PC-3 (cell line): ENCODE measurements at regions not wholly inside any gene's neighbourhood (a gene's known extent, or its start where the extent isn't known, plus 50 kb on each side); places are given as distances from the start of the nearest gene placed in this dataset.
A peak's percentile ranks its signal among the peaks of the same experiment; 100 is the strongest.

ENCODE experiments used
- ATAC-seq: fragments of 200-7000 bp; cut with Tn5 transposase; 2 replicates; pipeline ENCODE4 v1.9.1; 2020; ENCODE audit warnings: mild to moderate bottlenecking, moderate library complexity
- BruUV-seq: library from RNA; stranded (reverse); fragments of 400-500 nt; replicated peaks from 2 replicates; lab custom pipeline; 2021; lab: Mats Ljungman, UMichigan
- CTCF ChIA-PET: fragments of 300-600 bp; sonication (Branson Sonifier 250); formaldehyde crosslinking; loops from one replicate; lab custom pipeline; 2022; ENCODE audit warnings: antibody characterized with exemption; lab: Charles Lee
- POLR2A ChIA-PET: fragments of 300-600 bp; sonication (Branson Sonifier 250); formaldehyde crosslinking; loops from one replicate; lab custom pipeline; 2022; ENCODE audit warnings: antibody characterized with exemption; ENCODE audit not compliant: unreplicated experiment; lab: Charles Lee
- DNase-seq: peaks from one replicate; pipeline ENCODE4 v3.0.0-alpha.2; 2015
- H2AFZ ChIP-seq: fragments of 300-600 bp; sonication (generic); 2 replicates; pipeline ENCODE4 v1.6.0; 2016; ENCODE audit warnings: antibody characterized with exemption, low read length
- H3F3A ChIP-seq: fragments of 300-600 bp; sonication (generic); one replicate; pipeline ENCODE4 v1.6.0; 2017; ENCODE audit warnings: antibody characterized with exemption, low read length, control low read depth, mild to moderate bottlenecking; ENCODE audit not compliant: unreplicated experiment
- H3K27ac ChIP-seq: fragments of 300-600 bp; sonication (generic); 2 replicates; pipeline ENCODE4 v1.5.1; 2016; ENCODE audit warnings: mild to moderate bottlenecking, low read length
- H3K27me3 ChIP-seq: fragments of 300-600 bp; sonication (generic); 2 replicates; pipeline ENCODE4 v1.6.1; 2016; ENCODE audit warnings: low read length, mixed read lengths
- H3K36me3 ChIP-seq: fragments of 300-600 bp; sonication (generic); 2 replicates; pipeline ENCODE4 v1.6.1; 2016; ENCODE audit warnings: low read depth, mixed run types, low read length, mixed read lengths
- H3K4me1 ChIP-seq: fragments of 300-600 bp; sonication (generic); 2 replicates; pipeline ENCODE4 v1.5.1; 2016; ENCODE audit warnings: low read length; ENCODE audit not compliant: insufficient read depth
- H3K4me2 ChIP-seq: fragments of 300-600 bp; sonication (generic); 2 replicates; pipeline ENCODE4 v1.6.0; 2016; ENCODE audit warnings: low read length
- H3K4me3 ChIP-seq: fragments of 300-600 bp; sonication (generic); 2 replicates; pipeline ENCODE4 v1.5.1; 2016; ENCODE audit warnings: mild to moderate bottlenecking, low read length, mixed read lengths
- H3K79me2 ChIP-seq: fragments of 300-600 bp; sonication (generic); 2 replicates; pipeline ENCODE4 v1.6.1; 2017; ENCODE audit warnings: low read length, mixed read lengths
- H3K9ac ChIP-seq: fragments of 300-600 bp; sonication (generic); 2 replicates; pipeline ENCODE4 v1.6.0; 2016; ENCODE audit warnings: mild to moderate bottlenecking, low read length
- H3K9me2 ChIP-seq: fragments of 300-600 bp; sonication (generic); replicated peaks from 2 replicates; pipeline ENCODE4 v1.6.1; 2016; ENCODE audit warnings: mixed run types, low read length, mixed read lengths
- H3K9me3 ChIP-seq: fragments of 300-600 bp; sonication (generic); 2 replicates; pipeline ENCODE4 v1.6.1; 2016; ENCODE audit warnings: low read length, mixed read lengths
- H4K20me1 ChIP-seq: fragments of 300-600 bp; sonication (generic); 2 replicates; pipeline ENCODE4 v1.6.1; 2016; ENCODE audit warnings: low read length, mixed read lengths
- EZH2 ChIP-seq: fragments of 300-600 bp; sonication (generic); IDR thresholded peaks from one replicate; pipeline ENCODE4 v1.6.1; 2017; ENCODE audit warnings: antibody characterized with exemption, mild to moderate bottlenecking, low read length; ENCODE audit not compliant: unreplicated experiment
- EZH2phosphoT487 ChIP-seq: fragments of 300-600 bp; sonication (generic); IDR thresholded peaks from 2 replicates; pipeline ENCODE4 v1.6.1; 2018; ENCODE audit warnings: mild to moderate bottlenecking, antibody characterized with exemption, low read length, borderline replicate concordance
- intact Hi-C: fragments of 100-400 bp; cut with micrococcal nuclease; formaldehyde crosslinking; loops from 2 replicates; pipeline ENCODE4 v1.9.0; 2023
- TF ChIP-seq, protein P1 (sequence below): fragments of 300-600 bp; sonication (generic); conservative IDR thresholded peaks from 2 replicates; pipeline ENCODE4 v1.5.1; 2017; ENCODE audit warnings: antibody characterized with exemption, low read depth, mild to moderate bottlenecking, low read length

DNA sequence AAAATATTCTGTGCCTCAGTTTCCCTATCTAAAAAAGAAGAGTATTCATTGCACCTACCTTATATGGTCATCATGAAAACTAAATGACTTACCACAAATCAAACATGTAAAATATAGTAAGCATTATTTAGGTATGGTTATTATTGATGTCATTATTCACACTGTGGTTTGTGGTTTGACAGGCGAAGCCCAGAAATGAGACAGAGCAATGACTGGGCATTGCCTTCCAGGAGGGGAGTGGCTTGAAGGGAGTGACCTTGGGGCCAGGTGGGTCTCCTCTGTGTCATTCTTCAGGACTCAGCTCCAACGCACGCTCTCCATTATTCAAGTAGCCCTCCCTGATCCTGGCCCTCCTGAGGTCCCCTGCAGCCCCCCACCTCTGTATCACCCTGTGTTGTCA, 133.7 kb downstream of the DMRTA2 start:
- BruUV-seq: no TSS peak
- Histone ChIP-seq H3K4me2 (no peak overlapping the region), H3K9ac (no peak overlapping the region), H3K27me3 (no peaks in the 10 kb centered on the region), H3K4me3 (no peak overlapping the region), H3K36me3 (no peaks in the 10 kb centered on the region), H3K9me3 (no peaks in the 10 kb centered on the region), H3K4me1 (no peaks in the 10 kb centered on the region), H3F3A (no peaks in the 10 kb centered on the region), H3K27ac (no peak overlapping the region), H4K20me1 (no peaks in the 10 kb centered on the region), H3K79me2 (no peaks in the 10 kb centered on the region), H3K9me2 (no peaks in the 10 kb centered on the region), H2AFZ (no peak overlapping the region)
- intact Hi-C loops: no loop called here
- TF ChIP-seq EZH2phosphoT487: no peak
- TF ChIP-seq EZH2: no peak
- TF ChIP-seq, protein P1, sequence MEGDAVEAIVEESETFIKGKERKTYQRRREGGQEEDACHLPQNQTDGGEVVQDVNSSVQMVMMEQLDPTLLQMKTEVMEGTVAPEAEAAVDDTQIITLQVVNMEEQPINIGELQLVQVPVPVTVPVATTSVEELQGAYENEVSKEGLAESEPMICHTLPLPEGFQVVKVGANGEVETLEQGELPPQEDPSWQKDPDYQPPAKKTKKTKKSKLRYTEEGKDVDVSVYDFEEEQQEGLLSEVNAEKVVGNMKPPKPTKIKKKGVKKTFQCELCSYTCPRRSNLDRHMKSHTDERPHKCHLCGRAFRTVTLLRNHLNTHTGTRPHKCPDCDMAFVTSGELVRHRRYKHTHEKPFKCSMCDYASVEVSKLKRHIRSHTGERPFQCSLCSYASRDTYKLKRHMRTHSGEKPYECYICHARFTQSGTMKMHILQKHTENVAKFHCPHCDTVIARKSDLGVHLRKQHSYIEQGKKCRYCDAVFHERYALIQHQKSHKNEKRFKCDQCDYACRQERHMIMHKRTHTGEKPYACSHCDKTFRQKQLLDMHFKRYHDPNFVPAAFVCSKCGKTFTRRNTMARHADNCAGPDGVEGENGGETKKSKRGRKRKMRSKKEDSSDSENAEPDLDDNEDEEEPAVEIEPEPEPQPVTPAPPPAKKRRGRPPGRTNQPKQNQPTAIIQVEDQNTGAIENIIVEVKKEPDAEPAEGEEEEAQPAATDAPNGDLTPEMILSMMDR: no peak
- ChIA-PET POLR2A (no interaction called here), CTCF (no interaction called here)
- DNase-seq (no peak), ATAC-seq (no peak)

DNA sequence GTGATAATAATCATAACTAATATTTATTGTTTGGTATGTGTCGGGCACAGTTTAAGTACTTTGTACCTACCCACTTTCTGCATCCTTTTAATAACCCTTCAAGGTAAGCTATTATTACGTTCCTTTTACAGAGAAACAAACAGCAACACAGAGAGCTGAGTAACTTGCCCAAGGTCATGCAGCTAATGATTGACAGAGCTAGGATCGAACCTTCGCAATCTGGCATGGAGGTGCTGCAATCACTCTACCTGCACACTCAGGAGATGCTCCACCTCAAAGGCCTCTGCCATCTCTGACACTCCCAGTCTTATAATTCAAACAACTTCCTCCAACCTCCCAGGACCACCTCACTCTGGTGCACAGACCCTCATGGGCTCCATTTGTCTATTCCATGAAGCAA, 137.2 kb downstream of the DMRTA2 start:
- ATAC-seq: no peak
- H3K4me2 ChIP-seq: no peak overlapping the region
- no peak for DNase-seq
- no peaks in the 10 kb centered on the region for H3K36me3 ChIP-seq
- no peaks in the 10 kb centered on the region for H3K79me2 ChIP-seq
- no peak overlapping the region for H3K4me3 ChIP-seq
- H2AFZ ChIP-seq: no peak overlapping the region
- H3K9ac ChIP-seq: no peak overlapping the region
- intact Hi-C loops: no loop called here
- H3K4me1 ChIP-seq: no peaks in the 10 kb centered on the region
- ChIA-PET POLR2A (interaction anchor here (0.6 kb wide), 1 partner anchor 49 kb away, joined by 4 read pairs; no protein-coding TSS in a partner anchor), CTCF (no interaction called here)
- no peaks in the 10 kb centered on the region for H3K9me3 ChIP-seq
- no peaks in the 10 kb centered on the region for H3K9me2 ChIP-seq
- H4K20me1 ChIP-seq: no peaks in the 10 kb centered on the region
- TF ChIP-seq, protein P1: no peak
- TF ChIP-seq EZH2 (no peak), EZH2phosphoT487 (no peak)
- H3K27ac ChIP-seq: no peak overlapping the region
- no peaks in the 10 kb centered on the region for H3K27me3 ChIP-seq
- BruUV-seq: no TSS peak
- H3F3A ChIP-seq: no peaks in the 10 kb centered on the region

DNA sequence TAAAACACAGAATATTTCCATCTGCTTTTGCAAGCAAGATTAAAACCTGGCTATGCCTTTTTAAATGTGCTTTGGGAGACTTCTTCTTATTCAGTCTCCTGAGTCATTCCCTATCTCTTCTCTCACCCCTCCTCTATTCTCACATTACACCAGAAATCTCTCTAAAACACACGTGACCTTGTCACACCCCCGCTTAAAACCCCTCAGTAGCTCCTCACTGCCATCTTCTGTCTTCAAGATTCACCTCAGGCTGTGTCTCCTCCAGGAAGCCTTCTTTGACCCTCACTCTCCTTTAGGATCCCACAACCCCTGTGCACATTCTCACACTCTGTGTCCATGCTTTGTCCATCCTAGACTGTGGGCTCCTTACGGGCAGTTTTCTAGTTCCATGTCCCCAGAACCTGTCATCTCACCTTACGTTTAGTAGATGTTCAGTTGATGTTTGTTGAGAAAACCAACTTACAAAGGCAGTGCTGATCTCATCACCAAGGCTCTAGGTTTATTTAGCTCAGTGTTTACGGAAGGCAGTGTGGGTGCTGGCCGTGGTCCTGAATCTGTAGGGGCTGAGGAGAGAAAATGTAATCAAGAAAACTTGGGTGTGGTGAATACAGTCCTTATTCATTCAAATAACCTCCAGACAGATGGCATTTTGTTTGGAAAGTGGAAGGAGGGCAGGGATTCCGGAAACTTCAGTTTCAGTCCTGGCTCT, 143.5 kb downstream of the DMRTA2 start:
- Histone ChIP-seq H3K36me3 (no peaks in the 10 kb centered on the region), H3K9ac (no peak overlapping the region), H3K4me2 (no peak overlapping the region), H3K79me2 (no peaks in the 10 kb centered on the region), H3F3A (no peaks in the 10 kb centered on the region), H3K9me3 (no peaks in the 10 kb centered on the region), H4K20me1 (no peaks in the 10 kb centered on the region), H3K4me3 (no peak overlapping the region), H3K9me2 (no peaks in the 10 kb centered on the region), H3K27me3 (no peaks in the 10 kb centered on the region), H3K27ac (no peak overlapping the region), H3K4me1 (no peaks in the 10 kb centered on the region), H2AFZ (no peak overlapping the region)
- TF ChIP-seq EZH2 (no peak), EZH2phosphoT487 (no peak)
- TF ChIP-seq, protein P1: no peak
- ATAC-seq (no peak), DNase-seq (peak; percentile 5)
- ChIA-PET CTCF (no interaction called here), POLR2A (no interaction called here)
- intact Hi-C loops: no loop called here
- no TSS peak for BruUV-seq
